ENCODE measurements at regions not wholly inside any gene's neighbourhood (a gene's known extent, or its start where the extent isn't known, plus 50 kb on each side); places are given as distances from the start of the nearest gene placed in this dataset.

- TF ChIP-seq CTCF (tag by site-specific recombination; IDR thresholded peaks at IDR 0.05), result no peak
- no peak for TF ChIP-seq ZNF521 (tag by site-specific recombination; IDR thresholded peaks at IDR 0.05)
These were observed 61.1 kb upstream of the TNRC6B start for GRCh38 chr22:40116496-40117200.
